ENCODE measurements at regions not wholly inside any gene's neighbourhood (a gene's known extent, or its start where the extent isn't known, plus 50 kb on each side); places are given as distances from the start of the nearest gene placed in this dataset.

GRCh38 chr5:158637039-158637438, 462.7 kb downstream of the EBF1 start:
- no peak for TF ChIP-seq CTCF (IDR thresholded peaks at IDR 0.05; ENCODE audit: low read length)
- no peak for TF ChIP-seq EZH2 (optimal IDR thresholded peaks at IDR 0.05; ENCODE audit: low read depth, low read length)

Measured in MM.1S (cell line).